Stimulated activated CD8-positive, alpha-beta memory T cell treated with anti-CD3 and anti-CD28 coated beads, Interleukin-15, amount 100 ng/mL, for 48 hours (primary cell): ENCODE measurements at regions not wholly inside any gene's neighbourhood (a gene's known extent, or its start where the extent isn't known, plus 50 kb on each side); places are given as distances from the start of the nearest gene placed in this dataset.

ENCODE experiments used
- DNase-seq, 2 donors: peaks; one replicate each; pipeline ENCODE4 v3.0.0-alpha.2; 2020; ENCODE audit warnings: low read depth in 2 of 2

DNA sequence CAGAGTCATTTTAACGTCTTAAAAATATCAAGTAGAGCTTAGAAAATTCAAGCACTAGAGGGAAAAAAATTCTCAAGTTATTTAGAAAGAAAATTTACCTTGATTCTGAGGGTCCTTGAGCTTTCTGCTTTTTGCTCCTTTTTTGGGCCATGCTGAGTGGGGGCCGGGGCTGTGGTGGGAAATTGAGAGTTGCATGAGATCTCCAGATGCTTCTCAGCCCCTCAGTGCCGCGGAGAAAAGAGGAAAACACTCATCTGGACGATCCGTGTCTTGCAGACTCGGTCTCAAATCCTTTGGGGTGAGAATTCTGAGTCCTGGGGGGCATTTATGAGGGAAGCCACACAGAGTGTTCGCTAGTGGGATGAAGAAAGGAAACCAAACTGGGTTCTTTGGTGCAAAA lies 700.8 kb downstream of the TBC1D22A start:
- no peak for DNase-seq

DNA sequence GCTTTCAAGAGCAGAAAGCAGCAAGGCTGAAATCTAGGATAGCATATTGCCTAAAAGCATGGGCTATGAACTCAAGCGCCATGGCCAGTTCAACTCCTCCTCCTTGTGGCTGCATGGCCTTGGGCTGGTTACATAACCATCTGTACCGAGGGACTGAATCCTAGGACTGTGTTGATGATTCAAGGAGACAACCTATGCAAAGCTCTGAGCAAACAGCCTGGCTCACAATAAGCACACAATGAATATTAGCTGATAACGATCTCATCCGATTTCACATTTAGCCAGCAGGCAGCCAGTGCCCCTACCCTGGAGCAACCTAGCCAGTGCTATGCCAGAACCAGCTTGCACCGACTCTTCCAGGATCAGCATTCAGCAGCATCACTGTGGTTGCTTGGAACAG lies 698.4 kb downstream of the TBC1D22A start:
- no peak for DNase-seq

DNA sequence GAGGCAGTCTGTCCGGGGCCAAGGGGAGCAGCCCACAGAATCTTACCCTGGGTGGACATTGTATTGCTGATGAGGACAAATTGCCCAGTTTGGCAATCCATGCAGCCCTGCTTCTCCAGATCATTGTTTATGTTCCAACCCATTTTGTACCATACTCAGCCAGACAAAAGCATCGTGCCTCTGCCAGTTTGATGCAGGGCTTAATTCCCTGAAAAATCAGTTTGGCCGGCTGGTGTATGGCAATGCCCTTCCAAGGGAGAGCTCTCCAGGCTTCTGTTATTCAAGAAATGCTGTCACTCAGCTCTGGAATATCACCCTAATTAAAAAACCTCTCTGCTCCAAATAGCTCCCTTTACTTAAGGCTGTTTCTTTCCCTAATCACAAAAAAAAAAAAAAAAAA lies 697.7 kb downstream of the TBC1D22A start:
- DNase-seq = no peak

DNA sequence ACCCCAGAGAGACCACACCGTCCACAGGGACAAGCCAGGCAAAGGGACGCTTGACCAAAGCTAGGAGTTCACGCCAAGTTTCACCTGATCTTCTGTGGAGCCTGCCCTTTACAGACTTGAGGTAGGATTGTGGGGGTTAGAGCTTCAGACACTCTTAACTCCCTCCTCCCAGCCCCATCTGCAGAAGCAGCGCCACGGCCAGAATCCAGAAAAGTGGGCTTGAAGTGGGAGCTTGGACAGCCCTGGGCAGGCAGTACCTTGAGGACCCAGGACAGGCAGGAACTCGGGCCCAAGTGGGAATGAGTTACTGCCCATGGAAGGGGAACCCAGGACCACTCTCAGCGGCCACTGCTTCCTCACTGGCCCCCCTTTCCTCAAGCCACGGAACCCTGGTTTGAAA lies 695.9 kb downstream of the TBC1D22A start:
- DNase-seq = no peak

DNA sequence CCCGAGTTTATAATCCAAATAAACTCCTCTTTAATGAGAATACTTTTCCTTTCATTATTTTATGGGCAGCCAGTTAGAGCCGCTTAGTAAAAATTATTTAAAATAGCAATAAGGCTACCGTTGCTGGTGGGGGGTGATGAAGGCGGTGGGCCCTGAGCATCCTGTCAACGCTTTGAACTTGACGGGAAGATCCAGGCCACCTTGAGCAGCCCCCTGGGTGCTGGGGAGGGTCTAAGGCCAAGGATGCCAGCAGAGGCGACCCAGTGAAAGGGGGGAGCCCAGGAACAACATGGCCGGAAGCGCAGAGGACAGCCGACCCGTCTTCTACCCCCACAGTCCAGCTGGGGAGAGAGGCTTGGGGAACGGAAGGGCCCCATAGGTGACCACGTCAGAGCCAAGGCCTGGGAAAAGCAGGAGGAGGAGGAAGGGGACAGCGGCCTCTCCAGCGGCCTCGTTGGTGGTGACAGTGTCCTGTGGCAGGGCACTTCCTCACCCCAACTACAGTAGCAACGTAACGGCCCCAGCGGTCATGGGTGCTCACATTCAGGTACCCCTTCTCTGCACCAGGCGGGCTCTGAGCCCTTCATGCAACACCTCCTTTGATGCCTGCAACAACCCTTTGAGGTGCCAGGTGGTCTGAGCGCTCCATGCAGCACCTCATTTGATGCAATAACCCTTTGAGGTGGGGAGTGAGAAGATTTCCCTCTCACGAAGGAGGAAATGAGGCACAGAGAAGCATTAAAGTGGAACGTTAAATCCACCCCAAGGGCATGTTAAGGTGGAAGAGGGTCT lies 695.3 kb downstream of the TBC1D22A start:
- no peak for DNase-seq

DNA sequence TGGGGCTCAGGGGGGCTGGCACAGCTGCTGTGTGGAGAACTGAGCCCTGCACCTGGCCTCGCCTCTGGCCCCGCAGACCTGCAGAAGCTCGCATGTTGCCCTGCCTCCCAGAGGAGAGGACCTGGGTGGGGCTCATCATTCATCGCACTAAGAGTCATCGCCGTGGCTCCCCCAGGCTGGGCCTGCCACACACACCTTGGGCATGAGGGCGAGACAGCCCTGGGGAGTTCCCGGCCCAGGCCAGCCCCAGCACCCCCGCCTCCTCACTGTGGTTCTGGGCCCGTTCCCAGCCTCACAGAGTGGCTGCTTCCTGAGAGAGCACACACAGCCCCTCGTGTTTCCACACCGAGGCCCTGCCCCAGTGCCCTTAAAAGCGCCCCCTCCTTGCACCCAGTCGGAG lies 694.6 kb downstream of the TBC1D22A start:
- no peak for DNase-seq

DNA sequence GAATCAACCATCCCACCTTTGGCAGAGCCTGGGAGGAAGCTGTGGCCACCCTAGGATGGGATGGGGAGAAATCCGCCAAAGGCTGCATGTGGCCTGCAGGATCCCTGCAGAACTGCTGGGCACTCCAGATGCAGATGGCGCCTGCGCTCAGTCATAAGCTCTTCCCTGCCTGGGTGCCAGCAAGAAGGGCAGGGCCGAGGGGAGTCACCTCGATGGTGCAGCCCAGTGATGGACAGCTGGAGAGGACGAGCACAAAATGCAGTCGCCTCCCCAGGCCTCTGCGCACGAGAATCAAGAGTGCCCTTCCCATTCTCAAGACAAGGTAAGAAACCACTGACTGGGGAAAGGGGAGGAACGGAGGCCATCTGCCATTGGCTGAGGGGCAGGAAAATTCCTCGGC lies 693.6 kb downstream of the TBC1D22A start:
- DNase-seq = no peak

DNA sequence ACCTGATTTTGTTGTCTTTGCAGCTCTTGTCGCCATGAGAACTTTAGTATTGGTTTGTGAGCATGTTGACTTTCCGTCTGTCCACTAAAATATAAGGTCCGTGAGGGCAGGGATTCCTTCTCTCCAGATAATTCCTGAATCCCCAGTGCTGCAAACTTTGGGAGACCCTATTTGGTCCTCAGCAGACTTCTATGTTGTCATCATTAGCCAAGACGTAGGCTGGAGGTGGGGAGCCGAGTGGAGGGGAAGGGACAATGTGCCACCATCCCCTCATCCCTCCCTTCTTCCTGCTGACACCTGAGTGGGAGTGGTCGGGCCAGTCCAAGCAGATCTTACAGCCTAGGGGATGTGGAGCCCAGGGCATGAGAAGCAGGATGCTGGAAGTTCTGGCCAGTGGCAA lies 690.6 kb downstream of the TBC1D22A start:
- DNase-seq = no peak

DNA sequence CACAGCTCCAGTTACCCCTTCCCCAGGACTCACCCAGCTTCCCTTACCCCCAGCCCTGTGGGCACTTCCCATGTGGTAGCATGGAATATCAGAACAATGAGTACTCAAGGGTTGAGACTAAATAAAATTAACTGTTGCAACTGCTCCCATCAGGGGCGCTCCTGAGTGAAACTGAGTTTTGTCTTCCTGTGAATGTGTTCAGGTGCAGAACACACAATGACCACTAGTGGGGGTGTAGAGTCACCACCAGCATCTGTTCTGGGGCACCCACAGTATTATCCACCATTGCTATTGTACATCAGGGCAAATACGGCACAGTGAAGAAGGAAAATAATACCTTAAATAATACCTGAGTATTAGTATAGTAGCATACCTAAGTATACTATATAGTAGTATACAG lies 689.7 kb downstream of the TBC1D22A start:
- DNase-seq = no peak

DNA sequence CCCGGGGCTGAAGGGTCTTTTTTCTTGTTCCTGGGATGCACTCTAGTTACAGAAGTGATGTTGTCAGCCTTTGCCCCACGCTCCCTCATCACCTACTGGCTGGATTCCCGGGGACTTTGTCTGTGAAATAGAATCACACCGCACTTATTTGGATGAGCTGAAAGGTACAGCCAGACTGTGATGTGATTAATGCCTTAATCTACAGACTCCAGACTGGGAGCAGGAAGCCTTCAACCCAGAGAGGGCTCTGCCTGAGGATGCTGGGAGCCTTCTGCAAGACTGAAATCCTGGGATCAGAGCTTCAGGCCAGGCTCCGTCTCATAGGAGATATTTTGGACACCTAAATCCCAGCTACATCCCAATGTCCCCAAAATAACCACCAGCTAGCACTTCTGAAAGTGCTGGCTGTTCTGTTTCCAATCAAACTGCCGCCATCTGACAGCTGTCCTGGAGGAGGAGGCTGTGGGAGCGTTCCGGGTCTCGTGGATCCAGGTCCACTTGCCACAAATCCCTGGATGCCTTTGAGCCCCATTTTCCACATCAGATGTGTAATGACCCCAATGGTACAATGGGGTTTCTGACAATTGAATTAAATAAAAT lies 688.5 kb downstream of the TBC1D22A start:
- no peak for DNase-seq

DNA sequence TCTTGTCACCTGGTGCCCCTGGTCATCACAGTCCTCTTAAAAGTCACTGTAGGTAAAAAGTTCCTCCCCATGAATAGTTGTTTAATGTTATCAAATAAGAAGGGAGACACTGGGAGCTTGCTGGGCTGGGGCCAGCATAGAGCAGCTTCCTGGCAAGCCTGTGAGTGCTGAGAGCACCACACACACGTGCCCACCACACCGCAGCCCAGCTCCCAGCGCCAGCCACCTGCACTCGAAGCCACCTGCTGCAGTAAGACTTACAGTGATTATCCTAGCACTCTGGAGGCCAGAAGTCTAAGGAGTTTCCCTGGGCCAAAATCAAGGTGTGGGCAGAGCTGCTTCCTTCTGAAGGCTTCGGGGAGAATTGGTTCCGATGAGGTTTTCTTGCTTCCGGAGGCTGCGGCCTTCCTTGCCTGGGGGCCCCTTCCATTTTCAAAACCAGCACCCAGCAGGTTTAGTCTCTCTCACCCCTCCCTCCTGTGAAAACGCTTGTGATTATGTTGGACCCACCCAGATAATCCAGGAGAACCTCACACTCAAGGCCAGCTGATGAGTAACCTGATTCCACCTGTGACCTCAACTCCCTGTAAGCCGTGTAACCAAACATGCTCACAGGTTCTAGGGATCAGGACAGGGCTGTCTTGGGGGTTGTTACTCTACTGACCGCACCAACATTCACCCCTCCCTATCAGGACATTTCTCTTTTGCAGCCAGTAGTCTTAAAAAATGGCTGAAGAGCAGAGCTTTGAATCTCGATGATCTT lies 687.2 kb downstream of the TBC1D22A start:
- no peak for DNase-seq

DNA sequence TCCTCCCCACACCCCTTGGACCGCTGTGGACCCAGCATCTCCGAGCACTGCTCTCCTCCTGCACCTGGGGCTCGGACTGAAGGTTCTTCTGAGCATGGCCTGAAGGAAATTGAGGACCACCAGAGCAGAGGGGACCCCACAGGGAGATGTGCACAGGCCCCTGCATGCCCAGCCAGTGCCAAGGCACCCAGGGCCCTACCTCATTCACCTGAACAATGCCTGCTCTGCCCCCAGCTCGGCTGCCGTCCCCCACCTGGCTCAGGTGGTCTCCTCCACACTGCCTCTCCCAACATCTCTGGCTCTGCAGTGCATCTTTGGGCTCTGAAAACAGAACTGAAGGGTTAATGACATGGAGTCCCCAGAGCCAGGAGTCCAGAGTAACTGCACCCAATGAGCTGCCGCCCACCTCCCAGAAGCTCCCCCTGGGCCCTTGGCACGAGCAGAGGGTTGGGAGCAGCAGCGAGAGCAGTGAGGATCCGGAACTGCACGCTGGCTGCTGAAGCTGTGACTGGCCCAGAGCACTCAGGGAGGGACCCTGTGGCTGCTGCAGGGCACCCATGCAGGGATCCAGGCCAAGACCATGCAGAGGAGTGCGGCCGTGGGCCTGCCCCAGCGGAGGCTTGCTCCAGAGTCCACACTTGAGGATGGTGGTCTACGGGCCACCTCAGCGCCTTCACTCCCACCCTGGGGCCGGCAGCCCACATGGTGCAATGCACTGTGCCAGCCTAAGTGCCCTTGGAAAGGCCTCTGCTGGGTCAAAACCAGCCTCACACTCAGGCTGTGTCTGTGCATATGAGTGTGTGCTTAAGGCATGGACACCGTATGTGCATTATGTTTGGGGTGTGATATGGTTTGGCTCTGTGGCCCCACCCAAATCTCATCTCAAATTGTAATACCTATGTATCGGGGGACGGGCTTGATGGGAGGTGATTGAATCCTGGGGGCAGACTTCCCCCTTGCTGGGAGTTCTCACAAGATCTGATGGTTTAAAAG lies 686.1 kb downstream of the TBC1D22A start:
- no peak for DNase-seq

DNA sequence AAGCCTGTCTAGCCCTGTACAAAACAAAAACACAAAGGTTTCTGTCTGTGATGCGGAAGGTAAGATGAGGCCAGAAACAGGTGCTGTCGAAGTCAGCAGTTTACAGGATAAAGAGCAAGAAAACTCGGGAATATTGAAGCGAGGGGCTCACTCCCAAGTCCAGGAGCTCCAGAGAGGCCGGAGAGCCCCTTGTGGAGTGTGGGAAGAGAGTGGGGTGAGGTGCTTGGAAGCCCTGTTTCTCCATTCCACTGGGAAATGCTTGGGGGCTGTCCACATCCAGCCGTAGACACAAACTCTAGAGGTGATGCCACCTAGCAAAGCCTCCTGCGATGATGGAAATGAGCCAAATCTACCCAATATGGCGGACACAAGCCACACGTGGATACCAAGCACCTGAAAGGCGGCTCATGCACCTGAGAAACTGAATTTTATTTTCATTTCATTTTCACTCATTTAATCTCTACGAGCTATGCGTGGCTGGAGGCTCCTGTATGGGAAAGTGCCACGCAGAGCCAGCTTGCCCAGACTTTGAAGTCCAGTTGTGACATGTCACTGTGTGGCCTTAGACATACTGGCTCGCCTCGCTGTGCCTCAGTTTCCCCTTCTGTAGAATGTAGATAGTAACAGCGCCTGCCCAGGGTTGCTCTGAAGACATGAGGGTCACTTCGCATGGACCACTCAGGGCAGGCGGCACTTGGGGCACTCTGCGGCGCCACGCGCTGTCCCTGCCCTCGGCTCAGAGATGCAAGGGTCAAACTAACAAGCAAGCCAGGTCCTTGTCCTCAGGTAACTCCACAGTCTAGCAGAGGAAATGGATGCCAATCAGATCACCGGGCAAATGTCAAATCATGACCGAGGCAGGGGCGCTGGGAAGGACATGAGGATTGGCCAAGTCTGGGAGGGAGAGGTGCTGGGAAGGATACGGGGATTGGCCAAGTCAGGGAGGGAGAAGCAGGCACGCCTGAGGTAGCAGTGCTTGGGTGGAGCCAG lies 684.7 kb downstream of the TBC1D22A start:
- no peak for DNase-seq

DNA sequence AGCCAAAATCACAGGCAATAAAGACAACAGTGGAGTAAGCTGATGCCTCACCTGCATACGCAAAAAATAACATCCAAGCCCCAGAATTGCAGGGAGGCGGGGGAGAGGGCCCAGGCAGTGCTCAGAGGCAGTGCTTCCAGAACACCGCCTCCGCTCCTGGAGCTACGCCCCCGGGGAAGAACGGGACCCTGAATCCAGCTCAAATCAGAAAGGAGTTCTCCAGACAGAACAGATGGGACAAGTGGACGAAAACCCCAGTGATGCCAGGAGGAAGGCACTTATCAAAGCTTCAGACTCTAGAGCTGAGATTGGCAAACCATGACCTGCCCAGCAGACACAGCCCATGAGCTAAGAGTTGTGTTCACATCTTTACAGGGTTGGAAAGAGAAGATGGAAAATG lies 683.9 kb downstream of the TBC1D22A start:
- no peak for DNase-seq

DNA sequence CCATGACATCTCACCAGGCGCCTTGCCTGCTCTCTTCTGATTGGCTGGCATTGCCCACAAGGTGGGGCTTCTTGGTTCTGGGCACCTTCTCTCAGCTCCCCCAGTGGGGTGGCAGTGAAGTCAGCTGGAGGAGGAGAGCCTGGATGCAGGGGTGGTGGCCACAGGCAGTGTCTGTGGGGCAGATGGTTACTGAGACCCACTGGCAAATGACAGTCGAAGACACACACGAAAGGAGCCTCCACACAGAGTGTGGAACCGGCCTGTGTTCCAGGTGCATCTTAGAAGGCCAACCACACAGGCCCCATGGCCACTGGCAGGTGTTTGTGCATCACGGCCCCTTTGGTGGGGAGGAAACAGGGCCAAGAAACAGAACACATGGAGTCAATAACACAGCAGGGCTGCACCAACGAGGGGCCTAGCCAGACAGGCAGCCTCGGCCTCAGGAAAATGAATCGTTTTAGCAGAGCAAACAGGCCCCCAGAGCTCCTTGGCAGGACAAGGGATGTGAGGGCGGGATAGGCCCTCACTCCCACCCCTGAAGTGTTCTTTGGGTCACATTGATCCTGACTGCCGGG lies 683.4 kb downstream of the TBC1D22A start:
- no peak for DNase-seq

DNA sequence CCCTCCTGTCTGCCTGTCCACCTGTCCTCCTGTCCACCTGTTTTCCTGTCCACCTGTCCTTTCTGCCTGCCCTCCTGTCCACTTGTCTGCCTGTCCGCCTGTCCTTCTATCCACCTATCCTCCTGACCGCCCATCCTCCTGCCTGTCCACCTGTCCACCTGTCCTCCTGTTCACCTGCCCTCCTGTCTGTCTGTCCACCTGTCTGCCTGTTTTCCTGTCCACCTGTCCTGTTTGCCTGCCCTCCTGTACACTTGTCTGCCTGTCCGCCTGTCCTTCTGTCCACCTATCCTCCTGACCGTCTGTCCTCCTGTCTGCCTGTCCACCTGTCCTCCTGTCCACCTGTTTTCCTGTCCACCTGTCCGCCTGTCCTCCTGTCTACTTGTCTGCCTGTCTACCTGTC lies 682.8 kb downstream of the TBC1D22A start:
- DNase-seq = no peak

DNA sequence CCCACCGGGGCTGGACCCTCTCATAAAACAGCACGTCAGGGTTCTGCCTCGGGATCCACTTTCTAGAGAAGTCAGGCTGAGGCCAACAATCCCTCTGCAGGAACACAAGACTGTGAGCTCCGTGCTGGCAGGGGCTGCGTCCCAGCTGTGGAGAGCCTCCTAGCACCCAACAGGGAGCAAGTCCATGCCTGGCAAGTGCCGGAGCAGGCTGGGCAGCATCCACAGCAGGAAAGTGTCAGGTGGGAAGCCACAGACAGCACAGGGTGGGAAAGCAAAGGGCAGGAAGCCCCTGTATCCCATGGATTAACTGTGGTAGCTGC lies 682.3 kb downstream of the TBC1D22A start:
- no peak for DNase-seq

DNA sequence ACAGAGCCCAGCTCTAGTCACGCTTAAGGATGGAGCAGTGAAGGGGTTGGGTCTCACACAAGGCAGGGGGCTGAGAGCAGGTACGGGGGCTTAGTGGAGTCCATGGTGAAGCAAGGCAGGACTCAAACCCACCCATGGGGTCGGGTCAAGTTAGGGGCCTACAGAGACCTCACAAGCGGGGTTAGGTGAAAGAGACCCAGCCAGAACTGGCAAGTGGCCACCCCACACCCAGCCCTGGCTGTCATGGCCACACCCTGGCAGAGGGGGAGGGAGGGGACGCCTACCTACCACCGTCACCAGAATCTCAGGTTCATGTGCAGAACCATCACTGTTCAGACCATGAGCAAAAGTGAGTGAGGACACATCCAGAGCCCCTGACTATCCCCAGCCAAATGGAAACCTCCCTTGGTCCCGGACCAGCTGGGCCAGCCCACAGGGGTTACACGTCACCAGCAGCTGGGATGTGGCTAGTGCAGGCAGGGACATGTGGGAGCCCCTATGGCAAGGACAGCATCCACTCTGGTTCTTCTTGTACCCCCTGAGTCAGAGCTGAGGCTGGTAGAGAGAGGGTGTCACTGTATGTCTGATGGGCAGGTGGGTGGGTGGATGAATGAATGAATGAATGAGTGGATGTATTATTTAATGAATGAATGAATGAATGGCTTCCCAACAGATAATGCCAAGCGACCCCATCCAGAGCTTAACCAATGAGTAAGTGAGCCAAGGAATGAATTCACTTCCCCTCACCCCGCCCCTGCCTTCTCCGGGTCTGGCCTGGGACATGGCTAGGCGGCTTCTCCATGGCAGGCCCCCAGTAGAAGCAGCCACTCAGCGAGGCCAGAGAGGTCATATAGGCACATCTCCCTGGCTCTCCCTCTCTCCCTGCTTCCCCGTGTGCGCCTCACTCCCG lies 681.6 kb downstream of the TBC1D22A start:
- no peak for DNase-seq

DNA sequence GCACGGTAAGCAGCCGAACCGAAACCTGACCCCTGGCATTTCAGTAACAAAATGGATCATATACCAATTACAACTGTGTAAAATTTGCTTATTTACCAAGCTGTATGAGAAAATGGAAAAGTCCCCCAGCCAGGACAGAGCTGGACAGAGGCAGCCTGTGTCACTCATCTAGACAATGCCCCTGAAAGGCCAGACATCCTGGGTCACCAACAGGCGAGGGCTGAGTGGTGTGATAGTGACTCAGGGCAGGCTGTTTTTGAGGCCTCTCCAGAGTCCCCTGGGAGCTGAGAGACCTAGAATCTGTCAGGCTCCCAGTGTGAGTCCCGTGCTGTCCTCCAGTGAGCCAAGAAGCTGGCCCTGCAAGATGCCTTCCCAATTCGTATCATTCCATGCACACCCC lies 680.4 kb downstream of the TBC1D22A start:
- no peak for DNase-seq
